Epidermal melanocyte (primary cell): ENCODE measurements at regions not wholly inside any gene's neighbourhood (a gene's known extent, or its start where the extent isn't known, plus 50 kb on each side); places are given as distances from the start of the nearest gene placed in this dataset.

Experiments used
- DNase-seq: peaks from one replicate; pipeline ENCODE4 v3.0.0; 2011; ENCODE audit warnings: low spot score; ENCODE audit not compliant: insufficient read length

- DNase-seq: no peak
Observed at GRCh38 chr3:72593881-72594397, 254.3 kb downstream of the SHQ1 start.

GRCh38 chr3:72591522-72592421 is 256.5 kb downstream of the SHQ1 start:
- peak; percentile 38 for DNase-seq

GRCh38 chr3:72590732-72591221 is 257.5 kb downstream of the SHQ1 start:
- no peak for DNase-seq

- DNase-seq: no peak
Observed at GRCh38 chr3:72587282-72587681, 261.0 kb downstream of the SHQ1 start.

GRCh38 chr3:72586694-72587093 is 261.6 kb downstream of the SHQ1 start:
- no peak for DNase-seq

GRCh38 chr3:72585966-72586365 is 262.3 kb downstream of the SHQ1 start:
- DNase-seq: no peak

GRCh38 chr3:72584262-72584661 is 264.0 kb downstream of the SHQ1 start:
- no peak for DNase-seq

GRCh38 chr3:72582963-72583362 is 265.3 kb downstream of the SHQ1 start:
- no peak for DNase-seq

GRCh38 chr3:72582211-72582878 is 265.9 kb downstream of the SHQ1 start:
- DNase-seq: no peak

GRCh38 chr3:72580900-72581299 is 267.3 kb downstream of the SHQ1 start:
- no peak for DNase-seq

- no peak for DNase-seq
Observed at GRCh38 chr3:72580246-72580756, 267.9 kb downstream of the SHQ1 start.

- no peak for DNase-seq
Observed at GRCh38 chr3:72579581-72580245, 268.5 kb downstream of the SHQ1 start.

GRCh38 chr3:72579191-72579580 is 269.1 kb downstream of the SHQ1 start:
- no peak for DNase-seq

GRCh38 chr3:72577190-72577589 is 271.1 kb downstream of the SHQ1 start:
- DNase-seq: no peak

GRCh38 chr3:72576563-72576962 is 271.7 kb downstream of the SHQ1 start:
- DNase-seq: no peak

- DNase-seq: no peak
Observed at GRCh38 chr3:72574144-72574543, 274.1 kb downstream of the SHQ1 start.

- no peak for DNase-seq
Observed at GRCh38 chr3:72573051-72573450, 275.2 kb downstream of the SHQ1 start.

GRCh38 chr3:72572489-72573007 is 275.7 kb downstream of the SHQ1 start:
- DNase-seq: no peak

GRCh38 chr3:72571638-72572114 is 276.6 kb downstream of the SHQ1 start:
- DNase-seq: no peak

- no peak for DNase-seq
Observed at GRCh38 chr3:72571052-72571451, 277.2 kb downstream of the SHQ1 start.

- no peak for DNase-seq
Observed at GRCh38 chr3:72569754-72570440, 278.3 kb downstream of the SHQ1 start.
